NT2/D1 (cell line): ENCODE measurements at regions not wholly inside any gene's neighbourhood (a gene's known extent, or its start where the extent isn't known, plus 50 kb on each side); places are given as distances from the start of the nearest gene placed in this dataset.
"Not testable (repeated sequence)": the region's sequence is repeated elsewhere in the genome, so short reads cannot be mapped to it uniquely, and the experiment has no call there.

ENCODE experiments used
- DNase-seq: peaks from one replicate; pipeline ENCODE4 v3.0.0-alpha.2; 2011; ENCODE audit warnings: low read depth, low spot score
- H3K27me3 ChIP-seq: 2 replicates; pipeline ENCODE4 v1.6.0; 2011; ENCODE audit warnings: mild to moderate bottlenecking; ENCODE audit not compliant: insufficient read length, insufficient read depth
- H3K36me3 ChIP-seq: 2 replicates; pipeline ENCODE4 v1.6.1; 2011; ENCODE audit warnings: mild to moderate bottlenecking, low read length, mixed read lengths; ENCODE audit not compliant: insufficient read depth, insufficient read length
- H3K4me1 ChIP-seq: 2 replicates; pipeline ENCODE4 v1.5.1; 2011; ENCODE audit not compliant: insufficient read depth, insufficient read length
- H3K4me3 ChIP-seq: 2 replicates; pipeline ENCODE4 v1.5.1; 2011; ENCODE audit warnings: low read depth; ENCODE audit not compliant: insufficient read length
- H3K9ac ChIP-seq: 2 replicates; pipeline ENCODE4 v1.6.0; 2011; ENCODE audit warnings: low read depth; ENCODE audit not compliant: insufficient read length
- H3K9me3 ChIP-seq: 2 replicates; pipeline ENCODE4 v1.5.1; 2011; ENCODE audit warnings: mild to moderate bottlenecking, low read length; ENCODE audit not compliant: insufficient read depth
- SUZ12 ChIP-seq: IDR thresholded peaks from 2 replicates; pipeline ENCODE4 v1.6.1; 2011; ENCODE audit not compliant: insufficient read length, insufficient read depth; ENCODE audit errors: extremely low read depth
- YY1 ChIP-seq: IDR thresholded peaks from 2 replicates; pipeline ENCODE4 v1.6.1; 2011; ENCODE audit not compliant: insufficient read length, insufficient read depth
- ZNF274 ChIP-seq: IDR thresholded peaks from 2 replicates; pipeline ENCODE4 v1.6.1; 2011; ENCODE audit warnings: mild to moderate bottlenecking, low read depth, low read length

DNA sequence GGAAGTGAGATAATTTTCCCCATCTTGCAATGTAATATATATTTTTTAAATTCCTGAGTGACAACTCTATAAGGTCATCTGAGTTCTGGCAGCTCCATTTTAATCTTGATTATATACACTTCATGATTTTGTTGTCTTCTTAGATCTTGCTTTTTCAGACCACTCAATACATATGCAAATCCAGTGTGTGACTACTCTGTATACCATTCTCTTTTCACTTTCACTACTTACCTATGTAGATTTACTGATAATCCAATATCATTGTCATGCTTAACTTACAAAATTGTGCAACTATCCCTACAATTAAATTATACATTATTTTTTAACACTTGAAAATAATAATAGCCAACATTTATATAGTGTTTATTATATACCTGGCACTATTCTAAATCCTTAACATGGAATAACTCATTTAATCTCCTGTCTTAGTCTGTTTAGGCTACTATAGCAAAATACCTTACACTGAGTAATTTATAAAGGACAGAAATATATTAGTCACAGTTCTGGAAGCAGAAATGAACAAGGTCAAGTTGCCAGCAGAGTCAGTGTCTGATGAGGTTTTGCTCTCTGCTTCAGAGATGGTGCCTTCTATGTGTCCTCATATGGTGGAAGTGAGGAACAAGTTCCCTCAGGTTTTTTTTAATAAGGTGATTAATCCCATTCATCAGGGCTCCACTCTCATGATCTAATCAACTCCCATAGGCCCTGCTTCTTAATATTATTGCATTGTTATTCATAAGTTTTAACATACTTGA, 338.5 kb downstream of the TUSC7 start:
- no peak for DNase-seq
- Histone ChIP-seq H3K4me3 (no peak overlapping the region), H3K9ac (no peak overlapping the region), H3K27me3 (no peaks in the 10 kb centered on the region), H3K9me3 (peaks cover 9% of the 10 kb centered on the region; the same call in 1 of the 2 replicates), H3K4me1 (no peaks in the 10 kb centered on the region), H3K36me3 (no peaks in the 10 kb centered on the region)
- TF ChIP-seq YY1 (no peak), SUZ12 (no peak), ZNF274 (no peak)

DNA sequence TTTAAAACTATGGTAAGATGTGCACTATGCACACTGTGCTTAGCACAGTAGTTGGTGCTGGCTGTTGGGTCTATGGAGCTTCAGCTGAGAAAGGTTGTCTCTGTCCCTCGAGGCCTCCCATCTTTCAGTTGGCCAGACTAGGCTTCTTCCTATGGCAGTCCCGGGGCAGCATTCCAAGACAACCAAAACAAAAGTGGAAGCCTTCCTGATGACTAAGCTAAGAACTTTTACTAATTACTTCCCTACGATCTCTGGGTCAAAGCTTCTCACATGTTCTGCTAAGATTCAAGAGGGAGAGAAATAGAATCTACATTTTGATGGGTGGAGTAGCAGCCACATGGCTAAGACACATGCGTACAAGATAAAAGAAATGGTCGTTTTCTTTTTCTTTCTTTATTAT, 342.8 kb downstream of the TUSC7 start:
- H3K9ac ChIP-seq: no peak overlapping the region
- no peak for TF ChIP-seq YY1
- H3K9me3 ChIP-seq: peaks cover 9% of the 10 kb centered on the region; the same call in 1 of the 2 replicates
- H3K27me3 ChIP-seq: no peaks in the 10 kb centered on the region
- no peak overlapping the region for H3K4me3 ChIP-seq
- H3K36me3 ChIP-seq: no peaks in the 10 kb centered on the region
- DNase-seq: no peak
- H3K4me1 ChIP-seq: no peaks in the 10 kb centered on the region

DNA sequence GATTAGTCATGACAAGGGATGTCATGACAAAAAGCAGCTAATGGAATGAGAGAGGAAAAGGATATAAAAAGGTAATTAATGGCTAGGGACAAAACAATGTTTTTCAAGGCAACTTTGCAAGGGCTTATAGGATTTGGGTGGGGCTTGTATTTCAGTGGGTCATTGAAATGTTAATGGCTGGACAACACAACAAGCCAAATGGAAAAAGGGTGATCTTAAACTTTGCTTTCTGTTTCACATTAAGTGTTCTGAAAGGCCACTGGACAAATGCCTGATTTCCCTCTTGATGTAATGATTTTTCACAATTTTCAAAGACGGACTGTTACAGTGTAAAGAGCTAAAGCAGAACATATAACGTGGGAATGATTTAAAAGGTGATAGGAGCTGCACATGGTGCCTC, 345.0 kb downstream of the TUSC7 start:
- DNase-seq: no peak
- TF ChIP-seq ZNF274 (no peak), YY1 (no peak), SUZ12 (no peak)

DNA sequence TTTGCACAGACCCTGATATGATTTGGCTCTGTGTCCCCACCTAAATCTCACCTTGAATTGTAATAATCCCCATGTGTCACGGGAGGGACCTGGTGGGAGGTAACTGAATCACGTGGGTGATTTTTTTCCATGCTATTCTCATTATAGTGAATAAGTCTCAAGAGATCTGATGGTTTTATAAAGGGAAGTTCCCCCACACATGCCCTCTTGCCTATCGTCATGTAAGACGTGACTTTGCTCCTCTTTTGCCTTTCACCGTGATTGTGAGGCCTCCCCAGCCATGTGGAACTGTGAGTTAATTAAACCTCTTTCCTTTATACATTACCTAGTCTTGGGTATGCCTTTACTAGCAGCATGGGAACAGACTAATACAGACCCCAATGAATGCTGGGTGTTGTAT, 347.4 kb downstream of the TUSC7 start:
- not testable (repeated sequence) for H3K4me1 ChIP-seq, H3K9ac ChIP-seq, H3K4me3 ChIP-seq, DNase-seq, H3K9me3 ChIP-seq, H3K27me3 ChIP-seq, H3K36me3 ChIP-seq

More for the DNA sequence above, 345.0 kb downstream of the TUSC7 start:
- peaks cover 2% of the 10 kb centered on the region; the same call in 1 of the 2 replicates for H3K9me3 ChIP-seq
- H3K4me1 ChIP-seq: no peaks in the 10 kb centered on the region
- no peak overlapping the region for H3K4me3 ChIP-seq
- no peak overlapping the region for H3K9ac ChIP-seq
- no peaks in the 10 kb centered on the region for H3K36me3 ChIP-seq
- H3K27me3 ChIP-seq: no peaks in the 10 kb centered on the region

GRCh38 chr3:117059067-117059955, 349.7 kb downstream of the TUSC7 start:
- Histone ChIP-seq H3K4me3 (no peak overlapping the region), H3K9me3 (no peaks in the 10 kb centered on the region), H3K36me3 (no peaks in the 10 kb centered on the region), H3K4me1 (no peaks in the 10 kb centered on the region), H3K27me3 (no peaks in the 10 kb centered on the region), H3K9ac (no peak overlapping the region)
- TF ChIP-seq SUZ12: no peak
- TF ChIP-seq YY1: no peak
- no peak for TF ChIP-seq ZNF274
- no peak for DNase-seq

DNA sequence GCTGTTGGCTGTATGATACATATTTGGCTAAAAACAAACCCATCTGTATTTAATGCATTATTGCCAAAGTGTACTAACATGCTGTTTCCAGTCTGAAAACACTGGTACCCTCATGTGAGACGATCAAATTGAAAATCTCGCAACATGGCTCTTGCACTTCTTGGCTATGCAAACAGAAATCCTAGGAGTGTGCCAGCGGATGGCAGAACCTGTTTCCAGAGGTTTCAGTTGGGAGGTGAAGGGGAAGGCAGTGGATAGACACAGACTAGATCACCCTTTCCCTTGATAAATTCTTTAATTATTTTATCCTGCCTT, 350.3 kb downstream of the TUSC7 start:
- H3K4me3 ChIP-seq: no peak overlapping the region
- H3K9me3 ChIP-seq: no peaks in the 10 kb centered on the region
- no peak overlapping the region for H3K9ac ChIP-seq
- no peaks in the 10 kb centered on the region for H3K36me3 ChIP-seq
- H3K27me3 ChIP-seq: no peaks in the 10 kb centered on the region
- no peak for DNase-seq
- no peaks in the 10 kb centered on the region for H3K4me1 ChIP-seq
- TF ChIP-seq SUZ12 (no peak), YY1 (no peak), ZNF274 (no peak)

DNA sequence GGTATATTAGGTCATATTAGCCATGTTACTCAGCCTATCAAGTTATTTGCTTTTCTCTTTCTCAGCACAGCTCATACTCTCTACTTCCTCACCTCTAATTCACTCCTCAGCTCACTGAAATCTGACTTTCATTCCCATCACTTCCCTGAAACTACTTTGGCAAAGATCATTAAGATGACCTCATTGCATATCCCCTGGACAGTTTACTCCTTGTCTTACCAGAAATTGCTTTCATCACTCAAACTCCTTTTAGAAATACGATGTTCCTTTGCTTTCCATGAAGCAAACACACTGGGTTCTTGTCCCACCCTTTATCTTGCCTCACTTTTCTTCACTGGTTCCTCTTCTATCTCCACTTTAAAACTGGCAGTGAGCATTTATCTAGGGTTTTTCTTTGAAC, 354.4 kb downstream of the TUSC7 start:
- H3K4me1 ChIP-seq: no peaks in the 10 kb centered on the region
- TF ChIP-seq YY1 (no peak), SUZ12 (no peak), ZNF274 (no peak)
- no peak for DNase-seq
- no peak overlapping the region for H3K9ac ChIP-seq
- no peaks in the 10 kb centered on the region for H3K9me3 ChIP-seq
- H3K27me3 ChIP-seq: no peaks in the 10 kb centered on the region
- no peak overlapping the region for H3K4me3 ChIP-seq
- no peaks in the 10 kb centered on the region for H3K36me3 ChIP-seq
